Mesothelial cell of epicardium (in vitro differentiated cells): ENCODE measurements at regions not wholly inside any gene's neighbourhood (a gene's known extent, or its start where the extent isn't known, plus 50 kb on each side); places are given as distances from the start of the nearest gene placed in this dataset.

ENCODE experiments used
- DNase-seq, 2 experiments: peaks; one replicate each; pipeline ENCODE4 v3.0.0; 2021; ENCODE audit warnings: low spot score in 2 of 2; ENCODE audit not compliant: unreplicated experiment in 2 of 2
- H3K27ac Mint-ChIP-seq: 2 replicates; pipeline ENCODE4 v1.8.0; 2021; ENCODE audit warnings: mixed read lengths
- H3K27me3 Mint-ChIP-seq: 2 replicates; pipeline ENCODE4 v1.8.0; 2021; ENCODE audit warnings: low read depth, mixed read lengths
- H3K36me3 Mint-ChIP-seq: 2 replicates; pipeline ENCODE4 v1.8.0; 2021; ENCODE audit warnings: mixed read lengths
- H3K4me1 Mint-ChIP-seq: 2 replicates; pipeline ENCODE4 v1.8.0; 2021; ENCODE audit warnings: mixed read lengths
- H3K4me3 Mint-ChIP-seq: 2 replicates; pipeline ENCODE4 v1.8.0; 2021; ENCODE audit warnings: mild to moderate bottlenecking, moderate library complexity, mixed read lengths
- H3K9me3 Mint-ChIP-seq: 2 replicates; pipeline ENCODE4 v1.8.0; 2021; ENCODE audit warnings: mixed read lengths
- TF ChIP-seq, protein P1 (sequence below): fragments of 200-600 bp; sonication (generic); IDR thresholded peaks from one replicate; pipeline ENCODE4 v1.5.0; 2021; ENCODE audit warnings: antibody characterized with exemption; ENCODE audit not compliant: unreplicated experiment

- H3K4me3 Mint-ChIP-seq: no peak overlapping the region
- H3K9me3 Mint-ChIP-seq: peaks cover 18% of the 10 kb centered on the region
- H3K36me3 Mint-ChIP-seq: peaks cover 6% of the 10 kb centered on the region
- TF ChIP-seq, protein P1, sequence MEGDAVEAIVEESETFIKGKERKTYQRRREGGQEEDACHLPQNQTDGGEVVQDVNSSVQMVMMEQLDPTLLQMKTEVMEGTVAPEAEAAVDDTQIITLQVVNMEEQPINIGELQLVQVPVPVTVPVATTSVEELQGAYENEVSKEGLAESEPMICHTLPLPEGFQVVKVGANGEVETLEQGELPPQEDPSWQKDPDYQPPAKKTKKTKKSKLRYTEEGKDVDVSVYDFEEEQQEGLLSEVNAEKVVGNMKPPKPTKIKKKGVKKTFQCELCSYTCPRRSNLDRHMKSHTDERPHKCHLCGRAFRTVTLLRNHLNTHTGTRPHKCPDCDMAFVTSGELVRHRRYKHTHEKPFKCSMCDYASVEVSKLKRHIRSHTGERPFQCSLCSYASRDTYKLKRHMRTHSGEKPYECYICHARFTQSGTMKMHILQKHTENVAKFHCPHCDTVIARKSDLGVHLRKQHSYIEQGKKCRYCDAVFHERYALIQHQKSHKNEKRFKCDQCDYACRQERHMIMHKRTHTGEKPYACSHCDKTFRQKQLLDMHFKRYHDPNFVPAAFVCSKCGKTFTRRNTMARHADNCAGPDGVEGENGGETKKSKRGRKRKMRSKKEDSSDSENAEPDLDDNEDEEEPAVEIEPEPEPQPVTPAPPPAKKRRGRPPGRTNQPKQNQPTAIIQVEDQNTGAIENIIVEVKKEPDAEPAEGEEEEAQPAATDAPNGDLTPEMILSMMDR: no peak
- no peak overlapping the region for H3K27ac Mint-ChIP-seq
- H3K27me3 Mint-ChIP-seq: no peaks in the 10 kb centered on the region
- no peak for DNase-seq
- H3K4me1 Mint-ChIP-seq: peaks cover 10% of the 10 kb centered on the region
Measured at GRCh38 chr7:46123756-46124343, 202.8 kb upstream of the IGFBP3 start.

GRCh38 chr7:46115410-46115809 is 194.3 kb upstream of the IGFBP3 start:
- Mint-ChIP-seq H3K9me3 (peaks cover 13% of the 10 kb centered on the region), H3K36me3 (no peaks in the 10 kb centered on the region), H3K27ac (no peak overlapping the region), H3K27me3 (no peaks in the 10 kb centered on the region), H3K4me1 (no peaks in the 10 kb centered on the region), H3K4me3 (no peak overlapping the region)
- DNase-seq: no peak
- TF ChIP-seq, protein P1: no peak

DNA sequence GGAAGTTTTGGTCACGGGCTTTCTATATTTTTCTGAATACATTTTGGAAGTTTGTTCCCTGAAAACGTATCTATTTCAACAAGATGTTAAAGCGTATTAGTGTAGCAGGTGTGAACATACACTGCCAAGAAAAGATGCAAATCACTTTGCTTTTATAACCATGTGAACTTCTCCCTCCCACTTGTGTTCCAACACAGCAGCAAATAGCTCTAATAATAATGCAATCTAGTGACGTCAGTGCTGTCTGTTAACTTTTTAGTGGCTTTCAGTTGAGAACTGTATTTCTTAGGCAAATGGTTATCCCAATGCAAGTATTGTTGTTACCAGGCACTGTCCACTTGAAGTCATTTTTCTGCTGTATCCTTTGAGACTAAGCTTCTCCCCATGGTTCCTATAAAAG is 188.4 kb upstream of the IGFBP3 start:
- Mint-ChIP-seq H3K36me3 (peaks cover 3% of the 10 kb centered on the region), H3K9me3 (peaks cover 9% of the 10 kb centered on the region), H3K4me1 (peaks cover 13% of the 10 kb centered on the region), H3K27me3 (no peaks in the 10 kb centered on the region), H3K4me3 (no peak overlapping the region), H3K27ac (no peak overlapping the region)
- DNase-seq: no peak
- TF ChIP-seq, protein P1: no peak

DNA sequence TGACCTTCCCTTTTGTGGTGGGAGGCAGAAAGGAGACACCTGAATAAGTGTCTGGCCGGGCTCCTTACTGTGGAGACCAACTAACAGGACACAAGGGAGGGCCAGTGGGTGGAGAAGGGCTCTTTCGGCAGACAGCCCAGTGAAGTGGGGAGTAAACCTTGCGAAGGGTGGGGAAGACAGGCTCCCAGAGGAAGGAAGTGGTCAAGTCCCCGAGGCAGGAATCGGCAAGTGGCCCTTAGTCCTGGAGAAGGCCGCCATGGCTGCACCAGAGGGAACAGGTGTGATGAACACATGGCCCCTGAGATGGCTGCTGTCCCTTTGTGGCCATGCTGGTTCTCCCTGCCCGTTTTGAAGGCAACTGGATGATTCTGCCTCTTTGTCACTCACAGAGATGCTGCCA is 187.2 kb upstream of the IGFBP3 start:
- Mint-ChIP-seq H3K36me3 (peaks cover 3% of the 10 kb centered on the region), H3K4me1 (peaks cover 13% of the 10 kb centered on the region), H3K9me3 (peaks cover 9% of the 10 kb centered on the region), H3K27me3 (no peaks in the 10 kb centered on the region), H3K4me3 (no peak overlapping the region), H3K27ac (no peak overlapping the region)
- TF ChIP-seq, protein P1: no peak
- DNase-seq: no peak

DNA sequence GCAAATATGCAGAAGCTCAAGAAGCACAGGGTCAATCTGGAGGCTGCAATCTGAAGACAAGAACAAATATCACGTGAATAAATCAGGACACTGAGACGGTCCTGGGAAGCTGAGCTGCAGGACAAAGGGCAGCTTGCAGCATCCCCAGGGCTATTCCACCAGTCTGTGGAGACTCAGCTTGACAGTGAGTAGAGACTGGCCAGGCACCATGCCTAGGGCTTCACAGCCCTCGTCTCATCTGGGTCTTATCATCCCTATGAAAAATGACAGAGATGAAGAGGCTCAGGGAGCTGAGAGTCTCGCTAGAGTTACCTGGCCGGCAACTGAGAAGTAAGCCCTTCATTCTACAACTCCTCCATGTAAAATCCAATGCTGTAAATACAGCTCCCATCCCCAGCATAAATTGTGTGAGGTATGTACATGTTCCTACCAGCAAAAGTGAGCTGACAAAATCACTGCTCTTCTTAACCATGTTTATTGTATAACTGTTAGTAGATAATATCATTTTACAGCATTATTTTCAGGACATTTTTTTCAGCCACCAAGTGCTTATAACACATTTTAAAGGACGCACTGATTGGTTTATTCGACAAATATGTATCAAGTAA is 186.6 kb upstream of the IGFBP3 start:
- no peak overlapping the region for H3K27ac Mint-ChIP-seq
- DNase-seq: no peak
- TF ChIP-seq, protein P1: no peak
- H3K4me1 Mint-ChIP-seq: peaks cover 13% of the 10 kb centered on the region
- no peaks in the 10 kb centered on the region for H3K27me3 Mint-ChIP-seq
- peaks cover 12% of the 10 kb centered on the region for H3K9me3 Mint-ChIP-seq
- no peak overlapping the region for H3K4me3 Mint-ChIP-seq
- peaks cover 3% of the 10 kb centered on the region for H3K36me3 Mint-ChIP-seq

GRCh38 chr7:46100521-46100920 is 179.4 kb upstream of the IGFBP3 start:
- Mint-ChIP-seq H3K27ac (no peak overlapping the region), H3K4me3 (no peak overlapping the region), H3K4me1 (peaks cover 7% of the 10 kb centered on the region), H3K27me3 (no peaks in the 10 kb centered on the region), H3K36me3 (no peaks in the 10 kb centered on the region), H3K9me3 (peaks cover 8% of the 10 kb centered on the region)
- TF ChIP-seq, protein P1: no peak
- DNase-seq: no peak
